ENCODE measurements at regions not wholly inside any gene's neighbourhood (a gene's known extent, or its start where the extent isn't known, plus 50 kb on each side); places are given as distances from the start of the nearest gene placed in this dataset.
"Not testable (repeated sequence)": the region's sequence is repeated elsewhere in the genome, so short reads cannot be mapped to it uniquely, and the experiment has no call there.

DNA sequence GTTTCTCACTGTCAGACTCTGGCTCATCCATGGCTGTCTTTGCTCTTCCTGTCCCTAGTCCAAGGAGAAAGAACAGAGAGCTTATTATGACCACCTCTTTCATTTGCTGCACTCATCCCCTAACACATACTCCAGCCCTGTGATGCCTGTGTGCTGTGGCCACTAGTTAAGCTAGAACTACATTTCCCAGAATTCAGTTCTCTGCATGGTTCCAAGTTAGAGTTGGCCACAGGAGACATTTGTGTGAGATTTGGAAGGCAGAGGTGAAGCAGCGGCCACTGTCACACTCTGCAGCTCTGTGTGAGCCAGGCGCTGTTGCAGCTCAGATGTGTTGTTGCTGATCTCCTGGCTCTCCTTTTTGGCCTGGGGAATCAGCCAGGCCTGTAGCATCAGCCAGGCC, 188.2 kb upstream of the ATP6AP2 start:
- Mint-ChIP-seq H3K27ac (no peak overlapping the region), H3K36me3 (ENCODE audit: low read depth) (no peaks in the 10 kb centered on the region), H3K27me3 (peaks cover 20% of the 10 kb centered on the region), H3K4me1 (ENCODE audit: low read depth) (no peaks in the 10 kb centered on the region), H3K9me3 (no peaks in the 10 kb centered on the region), H3K4me3 (no peak overlapping the region)
- DNase-seq = no peak

DNA sequence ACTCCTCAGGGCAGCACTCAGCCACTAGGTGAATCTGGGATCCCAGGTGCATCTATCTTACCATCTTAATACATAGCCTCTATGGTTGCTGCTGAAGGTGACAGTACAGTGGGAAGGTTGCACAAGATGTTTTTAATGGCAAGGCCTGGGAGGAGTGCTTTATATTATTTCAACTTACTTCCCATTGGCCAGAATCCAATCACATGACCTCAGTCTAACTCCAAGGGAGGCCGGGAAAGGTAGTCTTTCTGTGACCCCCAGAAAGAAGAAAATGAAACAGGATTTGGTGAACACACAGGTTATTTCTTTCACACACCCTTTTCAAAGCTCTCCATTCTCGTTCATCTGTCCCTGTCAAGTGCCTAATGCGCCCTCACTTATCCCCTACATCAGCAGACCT, 189.1 kb upstream of the ATP6AP2 start:
- H3K27me3 Mint-ChIP-seq = peaks cover 20% of the 10 kb centered on the region
- no peak for DNase-seq
- H3K9me3 Mint-ChIP-seq = no peaks in the 10 kb centered on the region
- no peak overlapping the region for H3K27ac Mint-ChIP-seq
- H3K36me3 Mint-ChIP-seq (ENCODE audit: low read depth) = no peaks in the 10 kb centered on the region
- no peak overlapping the region for H3K4me3 Mint-ChIP-seq
- no peaks in the 10 kb centered on the region for H3K4me1 Mint-ChIP-seq (ENCODE audit: low read depth)

DNA sequence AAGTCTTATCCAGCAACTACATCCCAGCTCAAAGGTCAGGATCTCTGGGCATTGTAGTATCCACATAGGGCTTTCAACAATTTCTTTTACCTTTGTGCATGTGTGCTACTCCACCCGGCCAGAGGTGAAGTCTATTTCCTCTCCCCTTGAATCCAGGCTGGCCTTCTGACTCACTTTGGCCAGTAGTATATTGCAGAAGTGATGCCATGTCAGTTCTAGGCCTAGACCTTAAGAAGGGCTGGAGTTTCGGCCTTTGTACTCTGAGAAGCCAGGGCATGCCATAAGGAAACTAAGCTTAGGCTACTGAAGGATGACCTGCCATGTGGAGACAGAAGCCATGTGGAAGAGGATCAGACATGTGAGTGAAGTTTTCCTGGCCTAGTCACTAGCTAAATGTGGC, 191.2 kb upstream of the ATP6AP2 start:
- H3K27me3 Mint-ChIP-seq = peaks cover 17% of the 10 kb centered on the region
- no peak for DNase-seq

DNA sequence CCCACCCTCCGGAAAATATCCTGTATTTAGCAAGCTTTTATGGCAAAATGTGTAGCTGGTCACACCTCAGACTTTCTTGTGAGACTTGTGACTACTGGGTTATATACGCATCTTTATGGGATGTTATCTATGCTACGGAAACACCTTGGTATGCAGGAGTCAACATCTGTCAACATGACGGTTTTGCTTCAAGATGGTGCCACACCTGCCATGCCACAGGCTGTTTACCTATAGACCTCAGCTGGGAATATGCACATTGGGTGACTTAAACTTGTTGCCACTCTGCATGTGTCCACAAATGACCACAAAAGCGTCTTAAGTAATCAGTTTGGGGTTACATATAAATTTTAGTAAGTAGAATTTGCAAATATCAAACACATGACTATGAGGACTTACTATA, 192.3 kb upstream of the ATP6AP2 start:
- no peak overlapping the region for H3K4me3 Mint-ChIP-seq
- H3K27me3 Mint-ChIP-seq = peaks cover 21% of the 10 kb centered on the region
- H3K36me3 Mint-ChIP-seq (ENCODE audit: low read depth) = no peaks in the 10 kb centered on the region
- no peak overlapping the region for H3K27ac Mint-ChIP-seq
- no peak for DNase-seq
- no peaks in the 10 kb centered on the region for H3K9me3 Mint-ChIP-seq
- H3K4me1 Mint-ChIP-seq (ENCODE audit: low read depth) = no peaks in the 10 kb centered on the region

More for the DNA sequence above, 191.2 kb upstream of the ATP6AP2 start:
- no peaks in the 10 kb centered on the region for H3K36me3 Mint-ChIP-seq (ENCODE audit: low read depth)
- no peaks in the 10 kb centered on the region for H3K4me1 Mint-ChIP-seq (ENCODE audit: low read depth)
- no peaks in the 10 kb centered on the region for H3K9me3 Mint-ChIP-seq
- H3K27ac Mint-ChIP-seq = no peak overlapping the region
- no peak overlapping the region for H3K4me3 Mint-ChIP-seq

DNA sequence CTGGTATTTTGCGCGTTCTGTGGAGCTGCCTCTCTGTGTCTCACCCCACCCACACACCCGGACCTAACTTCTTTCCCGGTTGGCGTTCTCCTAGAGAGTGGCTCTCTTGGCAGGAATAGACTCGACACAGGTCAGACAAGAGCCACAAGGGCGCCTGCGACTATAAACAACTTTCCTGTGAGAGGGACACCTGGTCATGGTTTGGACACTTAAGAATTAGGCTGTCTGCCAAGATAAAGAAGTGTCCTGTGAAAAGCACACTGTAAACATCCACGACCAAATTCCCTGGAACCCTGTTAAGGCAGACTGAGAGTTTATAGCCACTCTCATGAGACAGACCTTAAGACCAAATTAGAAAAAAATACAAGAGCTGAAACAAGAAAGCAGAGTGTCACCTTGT, 192.9 kb upstream of the ATP6AP2 start:
- H3K9me3 Mint-ChIP-seq; H3K4me3 Mint-ChIP-seq; H3K4me1 Mint-ChIP-seq (ENCODE audit: low read depth); H3K36me3 Mint-ChIP-seq (ENCODE audit: low read depth); H3K27ac Mint-ChIP-seq; DNase-seq: not testable (repeated sequence)
- peaks cover 23% of the 10 kb centered on the region for H3K27me3 Mint-ChIP-seq

DNA sequence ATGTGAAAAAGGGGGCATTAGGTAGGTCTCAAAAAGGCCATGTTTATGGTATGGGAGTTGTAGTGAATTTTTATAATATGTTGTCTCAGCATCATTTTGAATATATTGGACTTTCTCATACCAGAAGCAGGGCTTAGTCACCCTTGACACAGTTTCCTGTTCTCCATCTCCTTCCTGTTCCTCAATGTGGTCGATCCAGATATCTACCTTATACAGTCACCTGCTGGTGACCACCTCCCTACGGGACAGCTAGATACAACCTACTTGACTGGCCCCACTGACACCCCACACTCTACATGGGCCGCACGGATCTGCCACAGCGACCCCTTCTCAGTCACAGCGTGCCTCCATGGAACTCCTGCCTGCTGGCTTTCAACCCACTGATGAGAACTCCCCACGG, 193.5 kb upstream of the ATP6AP2 start:
- H3K4me1 Mint-ChIP-seq (ENCODE audit: low read depth); H3K27ac Mint-ChIP-seq; H3K4me3 Mint-ChIP-seq; H3K9me3 Mint-ChIP-seq; H3K36me3 Mint-ChIP-seq (ENCODE audit: low read depth); DNase-seq: not testable (repeated sequence)
- peaks cover 23% of the 10 kb centered on the region for H3K27me3 Mint-ChIP-seq

DNA sequence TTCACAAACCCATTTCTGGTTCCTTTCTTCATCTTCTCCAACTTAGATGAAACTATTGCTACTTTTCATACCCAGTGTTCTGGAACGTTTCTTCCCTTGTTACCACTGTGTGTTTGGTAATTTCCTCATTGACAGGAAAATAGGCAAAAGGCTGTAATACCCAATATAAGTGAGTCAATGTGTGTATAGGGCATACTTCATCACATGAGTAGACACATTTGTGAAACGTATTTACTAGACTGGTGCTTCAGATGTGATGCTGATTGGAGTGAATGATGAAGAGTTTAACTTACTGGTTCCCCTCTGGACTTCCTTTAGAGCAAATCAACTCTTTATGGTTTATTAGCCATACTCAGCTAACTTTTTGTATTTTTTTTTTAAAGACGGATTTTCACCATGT, 195.1 kb upstream of the ATP6AP2 start:
- H3K36me3 Mint-ChIP-seq (ENCODE audit: low read depth) = no peaks in the 10 kb centered on the region
- H3K27me3 Mint-ChIP-seq = peaks cover 27% of the 10 kb centered on the region
- no peaks in the 10 kb centered on the region for H3K9me3 Mint-ChIP-seq
- H3K27ac Mint-ChIP-seq = no peak overlapping the region
- no peaks in the 10 kb centered on the region for H3K4me1 Mint-ChIP-seq (ENCODE audit: low read depth)
- H3K4me3 Mint-ChIP-seq = no peak overlapping the region
- DNase-seq = no peak

DNA sequence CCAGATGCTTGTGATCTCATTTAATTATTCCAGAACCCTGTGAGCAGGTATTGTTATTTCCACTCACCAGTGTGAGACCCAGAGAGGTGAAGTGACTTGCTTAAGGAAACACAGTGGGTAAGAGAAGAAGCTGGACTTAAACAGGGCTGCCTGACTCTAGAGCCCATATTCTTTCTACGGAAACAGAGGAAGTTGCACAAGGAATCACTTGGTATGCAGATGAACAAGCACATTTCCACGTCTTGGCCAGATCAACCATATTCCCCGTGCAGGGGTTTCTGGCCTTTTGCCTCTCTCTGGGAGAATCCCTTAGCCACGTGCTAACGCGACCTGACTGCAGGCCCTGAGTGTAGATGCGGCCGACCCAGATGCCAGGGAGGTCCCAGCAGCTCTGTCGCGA, 195.5 kb upstream of the ATP6AP2 start:
- H3K27me3 Mint-ChIP-seq = peaks cover 29% of the 10 kb centered on the region
- H3K4me1 Mint-ChIP-seq (ENCODE audit: low read depth) = no peaks in the 10 kb centered on the region
- H3K9me3 Mint-ChIP-seq = no peaks in the 10 kb centered on the region
- no peaks in the 10 kb centered on the region for H3K36me3 Mint-ChIP-seq (ENCODE audit: low read depth)
- H3K4me3 Mint-ChIP-seq = no peak overlapping the region
- H3K27ac Mint-ChIP-seq = no peak overlapping the region
- DNase-seq = no peak

DNA sequence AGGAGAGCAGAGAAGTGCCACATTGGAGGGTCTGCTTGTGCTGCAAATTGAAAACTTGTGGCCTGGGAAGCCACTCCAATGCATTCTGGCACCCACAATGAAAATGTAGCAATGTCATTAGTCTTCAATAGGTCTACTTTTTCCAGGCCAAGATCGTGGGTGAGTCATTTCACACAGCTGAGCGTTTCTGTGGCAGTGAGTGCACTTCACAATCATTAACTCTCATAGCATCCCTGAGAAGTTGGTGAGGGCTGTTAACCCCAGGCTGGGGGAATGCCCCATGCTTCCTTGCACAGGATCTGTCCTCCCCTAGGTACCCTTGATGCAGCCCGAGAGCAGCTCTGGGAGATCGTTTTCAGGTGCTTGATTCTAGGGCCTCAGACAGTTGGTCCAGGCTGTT, 196.8 kb upstream of the ATP6AP2 start:
- DNase-seq = no peak
- peaks cover 36% of the 10 kb centered on the region for H3K27me3 Mint-ChIP-seq
- no peaks in the 10 kb centered on the region for H3K36me3 Mint-ChIP-seq (ENCODE audit: low read depth)
- H3K4me3 Mint-ChIP-seq = no peak overlapping the region
- H3K27ac Mint-ChIP-seq = no peak overlapping the region
- H3K9me3 Mint-ChIP-seq = no peaks in the 10 kb centered on the region
- no peaks in the 10 kb centered on the region for H3K4me1 Mint-ChIP-seq (ENCODE audit: low read depth)

DNA sequence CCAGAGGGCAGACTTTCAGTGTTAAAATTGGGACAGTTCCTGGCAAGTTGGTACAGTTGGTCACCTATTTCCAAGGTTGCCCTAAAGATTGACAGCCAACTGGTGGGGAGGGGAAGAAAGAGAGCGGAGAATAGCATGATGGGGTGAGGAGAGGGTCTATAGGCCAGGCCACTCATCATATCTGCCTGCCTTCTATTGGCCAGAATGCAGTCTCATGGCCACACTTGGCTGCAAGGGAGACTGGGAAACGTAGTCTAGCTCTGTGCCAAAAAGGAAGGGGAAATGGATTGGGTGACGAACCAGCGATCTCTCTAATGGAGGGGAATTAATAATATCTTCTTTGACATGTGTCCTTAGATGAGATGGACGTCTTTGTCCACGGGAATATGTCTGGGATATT, 197.4 kb upstream of the ATP6AP2 start:
- Mint-ChIP-seq H3K4me3 (no peak overlapping the region), H3K4me1 (ENCODE audit: low read depth) (no peaks in the 10 kb centered on the region), H3K27ac (no peak overlapping the region), H3K27me3 (peaks cover 41% of the 10 kb centered on the region), H3K9me3 (no peaks in the 10 kb centered on the region), H3K36me3 (ENCODE audit: low read depth) (no peaks in the 10 kb centered on the region)
- DNase-seq = no peak

DNA sequence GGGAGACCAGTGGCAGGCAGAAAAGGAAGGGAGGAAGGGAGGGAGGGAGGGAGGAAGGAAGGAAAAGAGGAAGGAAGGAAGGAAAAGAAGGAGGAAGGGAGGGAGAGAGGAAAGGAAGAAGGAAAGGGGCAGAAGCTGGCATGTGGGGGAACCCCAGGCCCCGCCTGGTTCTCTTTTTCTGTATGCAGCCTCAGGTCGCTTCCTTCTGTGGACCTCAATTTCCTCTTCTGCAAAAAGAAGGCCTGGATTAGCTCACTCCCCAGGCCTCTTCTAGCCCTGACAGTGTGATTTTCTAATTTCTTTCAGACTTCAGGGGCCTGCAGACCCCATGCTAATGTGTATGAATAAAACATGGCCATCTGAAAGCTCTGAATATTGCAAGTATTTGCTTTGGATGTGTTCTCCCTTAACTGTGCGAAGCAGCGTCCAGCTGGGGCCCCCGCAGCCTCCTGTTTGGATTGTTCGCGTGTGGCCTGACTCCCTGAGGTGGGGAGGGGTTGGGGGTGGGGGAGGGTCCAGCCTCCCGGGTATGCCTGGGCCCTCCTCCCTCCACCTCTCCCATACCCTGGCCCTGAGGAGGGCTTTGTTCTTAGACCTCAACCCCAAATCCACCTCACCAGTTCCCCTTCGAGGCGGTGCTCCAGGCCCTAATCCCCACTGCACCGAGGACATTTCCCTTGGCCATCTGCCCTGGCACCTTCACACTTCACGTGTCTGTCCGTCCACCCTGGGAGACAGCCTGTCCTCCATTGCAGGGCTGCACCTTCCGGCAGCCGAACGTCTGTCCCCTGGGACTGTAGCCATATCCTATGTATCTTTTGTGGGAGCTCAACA, 199.9 kb upstream of the ATP6AP2 start:
- H3K4me3 Mint-ChIP-seq = no peak overlapping the region
- H3K36me3 Mint-ChIP-seq (ENCODE audit: low read depth) = no peaks in the 10 kb centered on the region
- peaks cover 50% of the 10 kb centered on the region for H3K27me3 Mint-ChIP-seq
- no peak for DNase-seq
- no peak overlapping the region for H3K27ac Mint-ChIP-seq
- no peaks in the 10 kb centered on the region for H3K4me1 Mint-ChIP-seq (ENCODE audit: low read depth)
- no peaks in the 10 kb centered on the region for H3K9me3 Mint-ChIP-seq

DNA sequence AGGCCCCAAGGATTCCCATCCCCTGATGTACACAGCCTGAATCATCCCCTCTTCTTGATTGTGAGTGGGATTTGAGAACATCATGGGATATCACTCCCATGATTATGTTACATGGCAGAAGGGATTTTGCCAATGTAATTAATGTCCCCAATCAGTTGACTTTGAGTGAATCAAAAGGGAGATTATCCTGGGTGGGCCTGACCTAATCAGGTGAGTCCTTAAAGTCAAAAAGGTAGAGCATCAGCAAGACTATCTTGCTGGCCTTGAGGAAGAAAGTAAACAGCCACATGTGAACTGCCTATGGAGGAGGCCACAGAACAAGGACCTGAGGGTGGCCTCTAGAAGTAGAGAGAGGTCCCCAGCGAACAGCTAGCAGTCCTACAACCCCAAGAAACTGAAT, 203.1 kb upstream of the ATP6AP2 start:
- Mint-ChIP-seq H3K4me1 (ENCODE audit: low read depth) (no peaks in the 10 kb centered on the region), H3K27ac (no peak overlapping the region), H3K9me3 (no peaks in the 10 kb centered on the region), H3K4me3 (no peak overlapping the region), H3K36me3 (ENCODE audit: low read depth) (no peaks in the 10 kb centered on the region), H3K27me3 (peaks cover 43% of the 10 kb centered on the region)
- DNase-seq = no peak

DNA sequence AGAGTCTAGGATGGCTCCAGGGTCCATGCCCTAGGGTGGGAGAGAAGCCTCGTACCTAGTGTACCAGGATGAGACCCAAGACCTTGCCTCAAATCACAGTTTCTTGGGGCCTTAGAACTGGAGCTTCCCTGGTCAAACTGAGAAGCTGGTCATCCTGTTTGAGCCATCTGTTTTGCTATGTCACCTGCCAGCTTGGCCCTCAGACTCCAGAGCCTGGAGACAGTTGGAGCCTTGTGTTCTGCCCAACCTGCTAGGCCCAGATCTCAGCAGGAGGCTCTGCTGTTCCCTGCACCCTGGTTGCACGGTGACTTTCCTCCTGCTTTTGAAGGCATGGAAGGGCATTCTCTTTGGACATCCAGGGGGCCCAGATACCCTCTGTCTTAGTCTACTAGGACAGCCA, 206.3 kb upstream of the ATP6AP2 start:
- H3K4me1 Mint-ChIP-seq (ENCODE audit: low read depth) = no peaks in the 10 kb centered on the region
- H3K27me3 Mint-ChIP-seq = peaks cover 33% of the 10 kb centered on the region
- no peak for DNase-seq
- H3K36me3 Mint-ChIP-seq (ENCODE audit: low read depth) = no peaks in the 10 kb centered on the region
- H3K4me3 Mint-ChIP-seq = no peak overlapping the region
- H3K27ac Mint-ChIP-seq = no peak overlapping the region
- no peaks in the 10 kb centered on the region for H3K9me3 Mint-ChIP-seq

DNA sequence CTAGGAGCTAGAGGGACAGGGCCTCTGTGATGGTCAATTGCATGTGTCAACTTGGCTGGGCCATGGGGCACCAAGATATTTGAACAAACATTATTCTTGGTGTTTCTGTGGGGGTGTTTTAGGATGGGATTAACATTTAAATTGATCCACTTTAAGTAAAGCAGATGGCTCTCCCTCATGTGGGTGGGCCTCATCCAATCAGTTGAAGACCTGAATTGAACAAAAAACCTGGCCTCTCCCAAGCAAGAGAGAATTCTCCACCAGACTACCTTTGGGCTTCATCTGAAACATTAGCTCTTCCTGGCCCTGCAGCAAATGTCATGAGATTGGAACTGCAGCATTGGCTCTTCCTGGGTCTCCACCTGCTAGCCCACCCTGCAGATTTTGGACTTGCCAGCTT, 207.1 kb upstream of the ATP6AP2 start:
- peaks cover 24% of the 10 kb centered on the region for H3K27me3 Mint-ChIP-seq
- H3K4me3 Mint-ChIP-seq = no peak overlapping the region
- H3K9me3 Mint-ChIP-seq = no peaks in the 10 kb centered on the region
- DNase-seq = no peak
- no peak overlapping the region for H3K27ac Mint-ChIP-seq
- no peaks in the 10 kb centered on the region for H3K4me1 Mint-ChIP-seq (ENCODE audit: low read depth)
- H3K36me3 Mint-ChIP-seq (ENCODE audit: low read depth) = no peaks in the 10 kb centered on the region

DNA sequence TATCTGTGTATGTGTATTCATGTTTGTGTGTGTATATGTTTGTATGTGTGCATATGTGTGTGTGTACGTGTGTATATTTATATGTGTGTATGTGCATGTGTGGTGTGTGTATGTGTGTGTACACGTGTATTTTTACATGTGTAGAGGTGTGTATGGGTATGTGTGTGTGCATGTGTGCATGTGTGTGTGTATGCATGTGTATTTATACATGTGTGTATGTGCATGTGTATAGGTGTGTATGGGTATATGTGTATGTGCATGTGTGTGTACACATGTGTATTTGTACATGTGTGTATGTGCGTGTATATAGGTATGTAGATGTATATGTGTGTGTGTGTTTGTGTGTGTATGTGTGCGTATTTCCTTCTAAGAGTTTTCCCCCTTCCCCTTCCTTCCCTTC, 207.7 kb upstream of the ATP6AP2 start:
- H3K9me3 Mint-ChIP-seq = no peaks in the 10 kb centered on the region
- no peaks in the 10 kb centered on the region for H3K4me1 Mint-ChIP-seq (ENCODE audit: low read depth)
- no peak for DNase-seq
- no peak overlapping the region for H3K27ac Mint-ChIP-seq
- H3K36me3 Mint-ChIP-seq (ENCODE audit: low read depth) = no peaks in the 10 kb centered on the region
- H3K4me3 Mint-ChIP-seq = no peak overlapping the region
- H3K27me3 Mint-ChIP-seq = peaks cover 21% of the 10 kb centered on the region

DNA sequence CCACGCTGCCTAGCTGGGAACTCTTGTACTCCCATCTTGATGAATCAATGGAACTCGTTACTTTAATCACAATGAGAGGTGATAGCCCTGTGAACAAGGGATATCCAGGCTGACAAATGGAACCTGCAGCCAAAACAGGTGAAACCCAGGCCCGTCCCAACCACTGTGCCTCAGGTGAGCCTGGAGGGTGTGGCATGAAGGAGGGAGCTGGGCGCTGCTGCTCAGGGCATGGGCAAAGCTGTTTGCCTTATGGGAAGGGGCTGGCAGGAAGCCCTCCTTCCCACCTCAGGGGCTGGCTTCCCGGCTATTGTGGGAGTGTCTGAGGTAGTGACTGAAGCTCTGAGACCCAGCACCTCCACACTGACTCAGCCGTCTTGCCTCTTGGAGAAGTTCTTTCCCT, 209.4 kb upstream of the ATP6AP2 start:
- Mint-ChIP-seq H3K4me3 (no peak overlapping the region), H3K27me3 (peaks cover 21% of the 10 kb centered on the region), H3K36me3 (ENCODE audit: low read depth) (no peaks in the 10 kb centered on the region), H3K4me1 (ENCODE audit: low read depth) (no peaks in the 10 kb centered on the region), H3K27ac (no peak overlapping the region), H3K9me3 (no peaks in the 10 kb centered on the region)
- DNase-seq = no peak
